GM12873 (cell line): ENCODE measurements at regions not wholly inside any gene's neighbourhood (a gene's known extent, or its start where the extent isn't known, plus 50 kb on each side); places are given as distances from the start of the nearest gene placed in this dataset.

Experiments used
- CTCF ChIP-seq: IDR thresholded peaks from 2 replicates; pipeline ENCODE4 v1.5.1; 2012; ENCODE audit warnings: low read depth, mild to moderate bottlenecking, moderate library complexity, low read length, control low read depth; ENCODE audit not compliant: insufficient read depth; ENCODE audit errors: missing control alignments

DNA sequence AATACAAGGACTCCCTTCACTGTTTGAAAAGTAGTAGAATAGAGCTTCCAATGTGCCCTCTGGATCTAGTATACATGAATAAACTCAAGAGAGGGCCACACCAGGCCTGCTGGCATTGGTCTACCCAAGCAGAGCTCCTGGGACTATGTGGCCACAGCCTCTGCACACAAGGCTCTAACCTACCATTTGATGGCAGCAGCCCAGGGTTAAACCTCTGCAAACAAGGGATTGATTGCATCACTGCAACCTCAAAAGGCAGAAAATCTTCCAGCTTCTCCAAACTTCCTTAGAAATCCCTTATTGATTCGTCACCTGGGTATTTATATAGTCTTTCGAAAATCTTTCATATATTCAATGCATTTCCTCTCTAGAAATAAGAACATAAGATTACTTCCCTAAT, 147.6 kb upstream of the SETBP1 start:
- no peak for TF ChIP-seq CTCF

DNA sequence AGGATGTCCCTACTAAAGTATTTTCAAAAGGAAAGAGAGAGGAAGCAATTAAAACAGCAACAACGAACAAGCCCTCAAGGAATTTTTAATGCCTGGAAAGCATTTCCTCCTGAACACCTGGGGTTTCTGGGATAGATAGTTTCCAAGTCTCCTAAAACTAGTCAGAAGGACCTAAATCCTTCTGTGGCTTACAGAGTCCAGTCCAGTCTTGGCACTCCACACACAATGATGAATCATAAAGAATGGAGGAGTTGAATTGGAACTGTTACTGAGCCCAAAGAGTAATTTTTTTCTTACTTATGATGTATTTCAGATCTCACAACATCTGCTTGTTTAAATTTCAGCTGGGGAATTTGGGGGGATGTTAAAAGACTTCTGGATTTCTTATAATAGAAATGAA, 144.6 kb upstream of the SETBP1 start:
- no peak for TF ChIP-seq CTCF

DNA sequence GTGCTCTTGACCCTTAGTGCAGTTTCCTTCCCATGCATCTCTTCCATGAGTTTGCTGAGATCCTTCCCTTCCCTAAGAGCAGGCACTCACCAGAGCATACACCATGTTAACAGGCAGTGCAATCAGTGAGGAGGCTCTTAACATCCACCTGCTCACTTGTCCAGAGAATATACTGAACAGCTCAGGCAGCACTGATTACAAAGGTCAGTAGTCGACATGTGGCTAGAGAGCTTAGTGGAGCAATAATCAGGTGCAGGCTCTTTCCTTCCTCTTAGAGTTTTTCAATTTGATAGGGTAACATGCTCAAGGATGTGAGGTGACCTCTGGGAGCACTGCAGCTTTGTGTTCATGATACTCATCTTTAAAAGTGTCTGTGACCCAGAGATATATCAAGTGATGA, 144.1 kb upstream of the SETBP1 start:
- no peak for TF ChIP-seq CTCF

DNA sequence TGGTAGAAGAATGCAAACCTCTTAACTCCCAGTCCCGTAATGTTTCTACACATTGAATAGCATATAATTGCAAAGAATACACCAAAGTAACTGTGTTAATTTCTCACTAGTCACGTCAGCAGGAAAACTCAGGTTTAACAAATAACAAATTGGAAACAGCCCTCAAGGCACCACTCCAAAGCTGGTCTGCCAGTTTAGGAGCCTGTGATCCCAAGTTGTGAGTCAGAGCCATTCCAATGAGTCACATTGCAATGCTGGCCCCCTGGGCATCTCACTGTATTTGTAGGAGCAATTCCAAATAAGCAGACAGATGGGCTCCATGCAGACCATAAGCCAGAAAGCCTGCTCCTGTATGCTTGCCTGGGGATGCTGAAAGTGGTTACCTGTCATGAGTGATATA, 143.2 kb upstream of the SETBP1 start:
- no peak for TF ChIP-seq CTCF

DNA sequence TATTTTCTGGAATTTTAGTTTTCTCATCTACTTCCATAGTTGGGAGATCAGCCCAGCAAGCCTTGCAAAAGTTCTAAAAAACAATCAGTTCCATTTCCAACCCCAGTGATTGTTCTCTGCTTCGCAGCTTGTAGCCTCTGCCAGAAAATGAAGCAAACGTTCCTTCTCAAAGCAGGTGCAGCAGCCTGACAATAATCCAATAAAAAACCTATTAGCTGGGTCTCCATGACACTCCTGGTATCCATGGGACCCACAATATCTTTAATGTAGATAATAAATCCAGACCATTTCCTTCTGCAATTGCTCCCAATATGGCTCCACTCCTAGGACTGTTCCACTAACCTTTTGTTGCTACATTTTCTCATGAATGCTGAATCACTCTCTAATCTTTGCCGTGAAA, 140.8 kb upstream of the SETBP1 start:
- no peak for TF ChIP-seq CTCF

DNA sequence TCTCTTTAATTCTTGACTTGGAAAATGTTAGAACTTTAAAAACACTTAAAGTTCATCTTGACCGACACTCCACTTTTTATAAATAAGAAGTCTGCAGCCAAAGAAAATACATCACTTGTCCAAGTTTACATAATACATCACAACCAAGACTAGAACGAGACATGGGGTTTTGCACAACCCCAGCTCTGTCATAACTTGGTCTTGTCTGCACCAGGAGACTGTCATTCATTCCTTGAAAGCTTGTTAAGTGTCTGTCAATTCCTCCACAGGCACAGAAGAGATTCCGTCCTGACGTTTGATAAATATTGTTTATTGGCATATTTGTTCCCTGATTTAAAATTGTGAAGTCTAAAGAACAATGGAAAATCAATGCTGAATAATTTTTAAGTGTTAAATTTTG, 139.5 kb upstream of the SETBP1 start:
- TF ChIP-seq CTCF, result no peak

- TF ChIP-seq CTCF, result no peak
Observed at GRCh38 chr18:44541781-44542180, 138.9 kb upstream of the SETBP1 start.

DNA sequence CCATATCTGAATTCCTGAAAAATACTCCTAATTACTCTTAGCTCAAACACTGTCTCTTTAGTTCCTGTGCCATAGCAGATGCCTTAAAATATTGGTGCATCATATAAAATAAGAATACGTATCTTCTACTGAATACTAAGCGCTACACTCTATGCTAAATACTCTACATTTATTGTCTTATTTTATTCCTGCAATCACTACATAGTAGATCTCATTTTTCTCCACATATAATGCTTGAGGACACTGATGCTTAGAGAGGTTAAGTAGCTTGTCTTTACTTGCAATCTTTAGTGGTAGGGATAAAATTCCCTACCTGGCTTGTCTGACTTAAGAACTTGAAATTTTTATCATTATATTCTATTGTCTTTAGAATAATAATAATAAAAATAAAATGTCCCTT, 137.3 kb upstream of the SETBP1 start:
- TF ChIP-seq CTCF, result no peak
